ENCODE measurements at regions not wholly inside any gene's neighbourhood (a gene's known extent, or its start where the extent isn't known, plus 50 kb on each side); places are given as distances from the start of the nearest gene placed in this dataset.

- Histone ChIP-seq H4K20me1 (ENCODE audit: insufficient read depth, low read length) (no peaks in the 10 kb centered on the region), H3K4me2 (ENCODE audit: low read length) (no peak overlapping the region), H3K27ac (ENCODE audit: low read depth, low read length, poor library complexity, severe bottlenecking) (no peak overlapping the region), H2AFZ (ENCODE audit: low read length) (no peak overlapping the region), H3K4me3 (ENCODE audit: low read depth, low read length, poor library complexity, severe bottlenecking) (no peak overlapping the region), H3K9me3 (ENCODE audit: low read length) (no peaks in the 10 kb centered on the region), H3K9me2 (ENCODE audit: insufficient read depth, low read length) (no peaks in the 10 kb centered on the region), H3K79me2 (ENCODE audit: insufficient read depth, low read depth, low read length) (no peaks in the 10 kb centered on the region), H3K36me3 (ENCODE audit: insufficient read depth, low read length) (no peaks in the 10 kb centered on the region), H3K4me1 (ENCODE audit: insufficient read depth, low read length, poor library complexity, severe bottlenecking) (no peaks in the 10 kb centered on the region)
- DNase-seq (ENCODE audit: low spot score): no peak
- ChIA-PET POLR2A (interaction anchor here (0.7 kb wide), 1 partner anchor 84 kb away, joined by 3 read pairs; no protein-coding TSS in a partner anchor), CTCF (ENCODE audit: unreplicated experiment) (no interaction called here)
- TF ChIP-seq CTCF (conservative IDR thresholded peaks at IDR 0.05; ENCODE audit: low read length): no peak
- TF ChIP-seq EZH2phosphoT487 (IDR thresholded peaks at IDR 0.05; ENCODE audit: borderline replicate concordance, low read depth, low read length): no peak
- no TSS peak for BruUV-seq (replicated peaks)
- intact Hi-C loops (cut with micrococcal nuclease; ENCODE audit: unreplicated experiment): no loop called here
These were observed 536.3 kb downstream of the NTRK3 start for GRCh38 chr15:87720235-87720634.

- intact Hi-C loops (cut with micrococcal nuclease; ENCODE audit: unreplicated experiment): no loop called here
- TF ChIP-seq EZH2phosphoT487 (IDR thresholded peaks at IDR 0.05; ENCODE audit: borderline replicate concordance, low read depth, low read length) (no peak), CTCF (conservative IDR thresholded peaks at IDR 0.05; ENCODE audit: low read length) (0 out of 2 replicates have a peak, but pooled peaks have one; percentile 17)
- no TSS peak for BruUV-seq (replicated peaks)
- no peak overlapping the region for H2AFZ ChIP-seq (ENCODE audit: low read length)
- CTCF ChIA-PET (ENCODE audit: unreplicated experiment): no interaction called here
- no peaks in the 10 kb centered on the region for H3K9me3 ChIP-seq (ENCODE audit: low read length)
- H3K27ac ChIP-seq (ENCODE audit: low read depth, low read length, poor library complexity, severe bottlenecking): no peak overlapping the region
- no peaks in the 10 kb centered on the region for H3K4me1 ChIP-seq (ENCODE audit: insufficient read depth, low read length, poor library complexity, severe bottlenecking)
- no peak for DNase-seq (ENCODE audit: low spot score)
- no peaks in the 10 kb centered on the region for H4K20me1 ChIP-seq (ENCODE audit: insufficient read depth, low read length)
- H3K4me2 ChIP-seq (ENCODE audit: low read length): no peak overlapping the region
- H3K9me2 ChIP-seq (ENCODE audit: insufficient read depth, low read length): no peaks in the 10 kb centered on the region
- H3K79me2 ChIP-seq (ENCODE audit: insufficient read depth, low read depth, low read length): no peaks in the 10 kb centered on the region
- no peaks in the 10 kb centered on the region for H3K36me3 ChIP-seq (ENCODE audit: insufficient read depth, low read length)
- no peak overlapping the region for H3K4me3 ChIP-seq (ENCODE audit: low read depth, low read length, poor library complexity, severe bottlenecking)
- POLR2A ChIA-PET: no interaction called here
These were observed 540.1 kb downstream of the NTRK3 start for GRCh38 chr15:87716422-87716821.

GRCh38 chr15:87715252-87715651 lies 541.3 kb downstream of the NTRK3 start:
- H3K4me1 ChIP-seq (ENCODE audit: insufficient read depth, low read length, poor library complexity, severe bottlenecking): no peaks in the 10 kb centered on the region
- no peaks in the 10 kb centered on the region for H3K79me2 ChIP-seq (ENCODE audit: insufficient read depth, low read depth, low read length)
- no peak overlapping the region for H2AFZ ChIP-seq (ENCODE audit: low read length)
- H3K4me2 ChIP-seq (ENCODE audit: low read length): no peak overlapping the region
- no peaks in the 10 kb centered on the region for H4K20me1 ChIP-seq (ENCODE audit: insufficient read depth, low read length)
- no peaks in the 10 kb centered on the region for H3K9me2 ChIP-seq (ENCODE audit: insufficient read depth, low read length)
- POLR2A ChIA-PET: interaction anchor here (1.0 to 1.2 kb wide), 2 partner anchors 11 to 168 kb away, joined by 3 read pairs; no protein-coding TSS in a partner anchor
- no peaks in the 10 kb centered on the region for H3K36me3 ChIP-seq (ENCODE audit: insufficient read depth, low read length)
- CTCF ChIA-PET (ENCODE audit: unreplicated experiment): no interaction called here
- TF ChIP-seq EZH2phosphoT487 (IDR thresholded peaks at IDR 0.05; ENCODE audit: borderline replicate concordance, low read depth, low read length): no peak
- TF ChIP-seq CTCF (conservative IDR thresholded peaks at IDR 0.05; ENCODE audit: low read length): no peak
- BruUV-seq (replicated peaks): no TSS peak
- intact Hi-C loops (cut with micrococcal nuclease; ENCODE audit: unreplicated experiment): no loop called here
- no peak for DNase-seq (ENCODE audit: low spot score)
- H3K9me3 ChIP-seq (ENCODE audit: low read length): no peaks in the 10 kb centered on the region
- H3K4me3 ChIP-seq (ENCODE audit: low read depth, low read length, poor library complexity, severe bottlenecking): no peak overlapping the region
- no peak overlapping the region for H3K27ac ChIP-seq (ENCODE audit: low read depth, low read length, poor library complexity, severe bottlenecking)

Measured in OCI-LY7 (cell line).